NK-92 treated with Interleukin-12 subunit alpha and Interleukin-12 subunit beta, amount 100 ng/mL, for 24 hours (cell line): ENCODE measurements at regions not wholly inside any gene's neighbourhood (a gene's known extent, or its start where the extent isn't known, plus 50 kb on each side); places are given as distances from the start of the nearest gene placed in this dataset.

Experiments
- DNase-seq: peaks from one replicate; lab custom pipeline; 2025; lab: John Stamatoyannopoulos, UW

GRCh38 chr5:67515020-67515689, 318.6 kb upstream of the CD180 start:
- DNase-seq, result peak; percentile 15

- no peak for DNase-seq
Measured at GRCh38 chr5:67512758-67513157, 316.2 kb upstream of the CD180 start.

- DNase-seq, result no peak
Measured at GRCh38 chr5:67511911-67512310, 315.3 kb upstream of the CD180 start.

- no peak for DNase-seq
Measured at GRCh38 chr5:67510204-67510603, 313.6 kb upstream of the CD180 start.

GRCh38 chr5:67509402-67510186, 313.0 kb upstream of the CD180 start:
- DNase-seq, result no peak

- no peak for DNase-seq
Measured at GRCh38 chr5:67506241-67506640, 309.6 kb upstream of the CD180 start.

GRCh38 chr5:67502951-67503350, 306.4 kb upstream of the CD180 start:
- no peak for DNase-seq

GRCh38 chr5:67496051-67496450, 299.5 kb upstream of the CD180 start:
- no peak for DNase-seq

- no peak for DNase-seq
Measured at GRCh38 chr5:67495072-67495471, 298.5 kb upstream of the CD180 start.

GRCh38 chr5:67494186-67494855, 297.7 kb upstream of the CD180 start:
- no peak for DNase-seq

GRCh38 chr5:67493676-67494075, 297.1 kb upstream of the CD180 start:
- no peak for DNase-seq

GRCh38 chr5:67490543-67491321, 294.1 kb upstream of the CD180 start:
- DNase-seq, result no peak

GRCh38 chr5:67488885-67489284, 292.3 kb upstream of the CD180 start:
- no peak for DNase-seq

GRCh38 chr5:67487862-67488261, 291.3 kb upstream of the CD180 start:
- no peak for DNase-seq

- DNase-seq, result no peak
Measured at GRCh38 chr5:67483453-67484030, 286.9 kb upstream of the CD180 start.

GRCh38 chr5:67481362-67481761, 284.8 kb upstream of the CD180 start:
- DNase-seq, result no peak

- DNase-seq, result no peak
Measured at GRCh38 chr5:67478337-67478736, 281.7 kb upstream of the CD180 start.

GRCh38 chr5:67476995-67477394, 280.4 kb upstream of the CD180 start:
- DNase-seq, result no peak

- no peak for DNase-seq
Measured at GRCh38 chr5:67476531-67476930, 279.9 kb upstream of the CD180 start.

- DNase-seq, result no peak
Measured at GRCh38 chr5:67475489-67475888, 278.9 kb upstream of the CD180 start.

GRCh38 chr5:67474597-67475238, 278.1 kb upstream of the CD180 start:
- no peak for DNase-seq
